IPS-18a (cell line): ENCODE measurements at regions not wholly inside any gene's neighbourhood (a gene's known extent, or its start where the extent isn't known, plus 50 kb on each side); places are given as distances from the start of the nearest gene placed in this dataset.

ENCODE experiments used
- H3K27ac ChIP-seq: one replicate; pipeline ENCODE4 v1.5.1; 2013; ENCODE audit warnings: low read length
- H3K27me3 ChIP-seq: one replicate; pipeline ENCODE4 v1.6.1; 2013; ENCODE audit warnings: mild to moderate bottlenecking, low read length; ENCODE audit not compliant: control insufficient read depth, insufficient read depth
- H3K36me3 ChIP-seq: one replicate; pipeline ENCODE4 v1.6.1; 2013; ENCODE audit warnings: low read depth, low read length; ENCODE audit not compliant: control insufficient read depth
- H3K4me1 ChIP-seq: one replicate; pipeline ENCODE4 v1.6.1; 2013; ENCODE audit warnings: low read depth, low read length; ENCODE audit not compliant: control insufficient read depth
- H3K4me3 ChIP-seq: one replicate; pipeline ENCODE4 v1.5.1; 2013; ENCODE audit warnings: low read length
- H3K9ac ChIP-seq: one replicate; pipeline ENCODE4 v1.6.1; 2013; ENCODE audit warnings: mild to moderate bottlenecking, low read length, moderate library complexity
- H3K9me3 ChIP-seq: one replicate; pipeline ENCODE4 v1.6.1; 2013; ENCODE audit warnings: low read depth, low read length; ENCODE audit not compliant: control insufficient read depth

DNA sequence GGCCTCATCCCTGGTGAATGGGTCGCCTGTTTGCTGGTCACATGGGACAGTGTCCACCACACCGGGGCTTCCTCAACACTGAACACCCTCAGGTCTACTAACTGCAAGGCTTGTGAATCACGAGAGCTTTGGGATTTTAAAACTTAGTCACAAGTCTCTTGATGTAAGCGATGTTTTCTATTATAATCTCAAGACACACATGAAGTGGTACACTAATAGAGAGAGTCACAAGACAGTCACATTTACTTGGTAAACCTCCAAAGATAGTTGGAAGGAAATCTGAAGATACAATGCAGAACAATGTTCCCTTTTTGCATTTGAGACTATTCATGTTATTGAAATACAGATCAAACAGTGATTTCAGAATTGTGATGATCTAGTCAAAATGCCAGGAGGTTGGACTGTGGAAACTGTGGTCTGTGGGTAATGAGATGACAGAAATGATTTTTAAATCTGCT is 233.1 kb upstream of the KLF6 start:
- Histone ChIP-seq H3K4me1 (no peaks in the 10 kb centered on the region), H3K36me3 (no peaks in the 10 kb centered on the region), H3K27ac (no peak overlapping the region), H3K9me3 (no peaks in the 10 kb centered on the region), H3K27me3 (no peaks in the 10 kb centered on the region), H3K4me3 (no peak overlapping the region), H3K9ac (no peak overlapping the region)

DNA sequence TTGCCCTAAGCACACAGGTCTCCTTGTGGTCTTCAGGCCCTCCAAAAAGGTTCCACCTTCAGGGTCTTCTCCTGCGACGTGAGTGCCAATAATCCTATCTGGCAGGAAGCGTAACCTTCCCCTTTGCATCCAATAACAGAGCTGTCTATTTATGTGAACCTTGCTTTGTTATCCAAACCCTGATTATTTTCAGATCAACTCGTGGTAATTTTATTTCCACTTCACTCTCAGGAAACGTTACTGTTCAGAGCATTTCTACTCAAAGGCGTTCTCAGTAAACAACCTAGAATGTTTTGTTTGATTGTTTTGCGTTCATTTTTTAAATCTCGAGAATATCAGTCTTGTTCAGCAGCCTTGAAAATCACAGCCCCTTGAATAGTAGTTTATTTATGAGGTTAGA is 232.3 kb upstream of the KLF6 start:
- Histone ChIP-seq H3K9me3 (no peaks in the 10 kb centered on the region), H3K4me3 (no peak overlapping the region), H3K9ac (no peak overlapping the region), H3K36me3 (no peaks in the 10 kb centered on the region), H3K27me3 (no peaks in the 10 kb centered on the region), H3K4me1 (no peaks in the 10 kb centered on the region), H3K27ac (no peak overlapping the region)

DNA sequence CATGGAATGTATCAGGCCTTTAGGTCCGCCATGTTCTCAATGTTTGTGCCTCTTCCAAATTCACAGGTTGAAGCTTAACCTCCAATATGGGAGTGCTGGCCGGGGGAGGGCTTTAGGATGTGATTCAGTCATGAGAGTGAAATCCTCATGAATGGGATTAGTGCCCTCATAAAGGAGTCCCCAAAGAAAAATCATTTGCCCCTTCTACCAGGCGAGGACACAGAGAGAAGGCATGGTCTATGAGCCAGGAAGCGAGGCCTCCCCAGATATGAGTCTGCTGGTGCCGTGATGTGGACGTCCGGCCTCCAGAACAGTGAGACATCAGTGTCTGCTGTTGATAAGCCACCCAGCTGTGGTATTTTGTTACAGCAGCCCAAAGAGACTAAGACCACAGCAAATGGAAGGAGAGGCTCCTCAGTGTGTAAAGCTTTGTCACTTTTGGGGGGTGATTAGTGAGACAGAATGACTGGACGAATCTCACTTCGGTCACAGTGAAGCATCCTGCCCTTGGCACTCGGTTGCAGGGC is 231.3 kb upstream of the KLF6 start:
- Histone ChIP-seq H3K36me3 (no peaks in the 10 kb centered on the region), H3K9me3 (no peaks in the 10 kb centered on the region), H3K27ac (no peak overlapping the region), H3K4me3 (no peak overlapping the region), H3K4me1 (no peaks in the 10 kb centered on the region), H3K27me3 (no peaks in the 10 kb centered on the region), H3K9ac (no peak overlapping the region)

- Histone ChIP-seq H3K27ac (no peak overlapping the region), H3K9ac (no peak overlapping the region), H3K4me1 (no peaks in the 10 kb centered on the region)
Observed at GRCh38 chr10:4013651-4014121, 228.7 kb upstream of the KLF6 start.

GRCh38 chr10:4012848-4013247 is 227.8 kb upstream of the KLF6 start:
- no peak overlapping the region for H3K27ac ChIP-seq
- H3K9me3 ChIP-seq, result no peaks in the 10 kb centered on the region
- H3K4me3 ChIP-seq, result no peak overlapping the region
- H3K4me1 ChIP-seq, result no peaks in the 10 kb centered on the region
- no peak overlapping the region for H3K9ac ChIP-seq
- H3K27me3 ChIP-seq, result no peaks in the 10 kb centered on the region
- H3K36me3 ChIP-seq, result no peaks in the 10 kb centered on the region

More at GRCh38 chr10:4013651-4014121, 228.7 kb upstream of the KLF6 start:
- no peaks in the 10 kb centered on the region for H3K27me3 ChIP-seq
- H3K4me3 ChIP-seq, result no peak overlapping the region
- no peaks in the 10 kb centered on the region for H3K9me3 ChIP-seq
- H3K36me3 ChIP-seq, result no peaks in the 10 kb centered on the region

- Histone ChIP-seq H3K4me3 (no peak overlapping the region), H3K27me3 (no peaks in the 10 kb centered on the region), H3K27ac (no peak overlapping the region), H3K36me3 (no peaks in the 10 kb centered on the region), H3K9ac (no peak overlapping the region), H3K4me1 (no peaks in the 10 kb centered on the region), H3K9me3 (no peaks in the 10 kb centered on the region)
Observed at GRCh38 chr10:4011136-4011812, 226.3 kb upstream of the KLF6 start.

GRCh38 chr10:4008676-4009382 is 223.8 kb upstream of the KLF6 start:
- no peak overlapping the region for H3K27ac ChIP-seq
- H3K4me1 ChIP-seq, result peaks cover 6% of the 10 kb centered on the region
- no peaks in the 10 kb centered on the region for H3K36me3 ChIP-seq
- no peak overlapping the region for H3K4me3 ChIP-seq
- no peaks in the 10 kb centered on the region for H3K9me3 ChIP-seq
- H3K9ac ChIP-seq, result no peak overlapping the region
- H3K27me3 ChIP-seq, result no peaks in the 10 kb centered on the region

- H3K27me3 ChIP-seq, result no peaks in the 10 kb centered on the region
Observed at GRCh38 chr10:4007771-4008170, 222.8 kb upstream of the KLF6 start.

GRCh38 chr10:4006858-4007257 is 221.8 kb upstream of the KLF6 start:
- Histone ChIP-seq H3K9ac (no peak overlapping the region), H3K27me3 (no peaks in the 10 kb centered on the region), H3K4me1 (peaks cover 6% of the 10 kb centered on the region), H3K4me3 (no peak overlapping the region), H3K9me3 (no peaks in the 10 kb centered on the region), H3K27ac (no peak overlapping the region), H3K36me3 (no peaks in the 10 kb centered on the region)

More at GRCh38 chr10:4007771-4008170, 222.8 kb upstream of the KLF6 start:
- H3K4me3 ChIP-seq, result no peak overlapping the region
- no peaks in the 10 kb centered on the region for H3K36me3 ChIP-seq
- no peak overlapping the region for H3K9ac ChIP-seq
- no peaks in the 10 kb centered on the region for H3K9me3 ChIP-seq
- peaks cover 6% of the 10 kb centered on the region for H3K4me1 ChIP-seq
- no peak overlapping the region for H3K27ac ChIP-seq

DNA sequence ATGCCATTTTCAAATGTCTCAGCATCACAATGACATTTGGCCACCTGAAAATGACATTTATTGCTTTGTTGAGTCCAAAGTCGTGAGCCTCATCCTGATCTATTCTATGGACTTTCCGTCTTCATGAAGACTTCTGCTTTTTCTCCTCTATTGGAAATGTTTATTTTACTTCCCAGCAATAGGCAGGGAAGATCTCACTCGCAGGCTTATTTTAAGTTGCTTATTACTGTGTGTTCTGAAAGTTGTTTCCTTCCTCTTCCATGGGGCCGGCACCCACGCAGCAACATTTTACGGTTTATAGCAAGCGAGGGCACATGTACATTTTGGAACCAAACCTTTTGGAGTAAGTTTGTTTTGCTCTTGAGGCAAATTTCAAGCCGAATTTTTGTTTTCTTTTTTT is 221.0 kb upstream of the KLF6 start:
- Histone ChIP-seq H3K4me3 (no peak overlapping the region), H3K36me3 (no peaks in the 10 kb centered on the region), H3K9ac (no peak overlapping the region), H3K27ac (no peak overlapping the region), H3K27me3 (no peaks in the 10 kb centered on the region), H3K9me3 (no peaks in the 10 kb centered on the region), H3K4me1 (peaks cover 6% of the 10 kb centered on the region)

- no peaks in the 10 kb centered on the region for H3K36me3 ChIP-seq
- H3K4me1 ChIP-seq, result peaks cover 6% of the 10 kb centered on the region
- no peaks in the 10 kb centered on the region for H3K27me3 ChIP-seq
- no peaks in the 10 kb centered on the region for H3K9me3 ChIP-seq
- no peak overlapping the region for H3K9ac ChIP-seq
- H3K4me3 ChIP-seq, result no peak overlapping the region
- no peak overlapping the region for H3K27ac ChIP-seq
Observed at GRCh38 chr10:4004990-4005389, 220.0 kb upstream of the KLF6 start.
